Lung (tissue), 11 donors: ENCODE measurements at regions not wholly inside any gene's neighbourhood (a gene's known extent, or its start where the extent isn't known, plus 50 kb on each side); places are given as distances from the start of the nearest gene placed in this dataset.
"Not testable (repeated sequence)": the region's sequence is repeated elsewhere in the genome, so short reads cannot be mapped to it uniquely, and the experiment has no call there.

Experiments
- ATAC-seq: fragments of 200-7000 bp; cut with Tn5 transposase; one replicate; pipeline ENCODE4 v1.9.1; 2020; ENCODE audit warnings: moderate number of reproducible peaks; ENCODE audit not compliant: insufficient read depth, low FRiP score
- DNase-seq, 3 donors: peaks; one replicate each; pipeline ENCODE4 v3.0.0-alpha.2; 2013 to 2017
- H3K27ac ChIP-seq, 2 donors: one replicate each; pipeline ENCODE4 v1.5.1; 2013; ENCODE audit warnings: mild to moderate bottlenecking in 2 of 2, moderate library complexity in 2 of 2, control low read depth in 1 of 2, inconsistent platforms in 1 of 2, low read depth in 1 of 2, low read length in 1 of 2
- H3K27me3 ChIP-seq, 3 donors: one replicate each; pipeline ENCODE4 v1.5.1; 2013; ENCODE audit warnings: low read length in 2 of 3; ENCODE audit not compliant: control insufficient read depth in 3 of 3, insufficient read depth in 3 of 3
- H3K36me3 ChIP-seq, 4 donors: one replicate each; pipeline ENCODE4 v1.5.1; 2013; ENCODE audit warnings: low read length in 4 of 4, mild to moderate bottlenecking in 1 of 4, moderate library complexity in 1 of 4; ENCODE audit not compliant: control insufficient read depth in 4 of 4, insufficient read depth in 4 of 4
- H3K4me1 ChIP-seq, 5 donors: one replicate each; pipeline ENCODE4 v1.5.1; 2013; ENCODE audit warnings: low read length in 5 of 5, mild to moderate bottlenecking in 2 of 5, moderate library complexity in 1 of 5; ENCODE audit not compliant: control insufficient read depth in 5 of 5, insufficient read depth in 5 of 5
- H3K4me3 ChIP-seq: one replicate; pipeline ENCODE4 v1.5.1; 2013; ENCODE audit warnings: mild to moderate bottlenecking, control low read depth, moderate library complexity
- H3K9ac ChIP-seq, 2 donors: one replicate each; pipeline ENCODE4 v1.5.1; 2013; ENCODE audit warnings: low read length in 2 of 2, control low read depth in 1 of 2; ENCODE audit not compliant: insufficient read depth in 1 of 2
- H3K9me3 ChIP-seq, 4 donors: one replicate each; pipeline ENCODE4 v1.5.1; 2013; ENCODE audit warnings: low read length in 3 of 4, mild to moderate bottlenecking in 1 of 4, moderate library complexity in 1 of 4; ENCODE audit not compliant: control insufficient read depth in 4 of 4, insufficient read depth in 3 of 4
- CTCF ChIP-seq: IDR thresholded peaks from 2 replicates; pipeline ENCODE4 v1.5.1; 2012; ENCODE audit warnings: mild to moderate bottlenecking; ENCODE audit errors: control extremely low read depth, extremely low read depth
- WGBS, 2 donors: extraction: QIAGEN DNeasy Blood & Tissue Kit; methylation state at CpG; one replicate each; pipeline ENCODE4 v1.1.7; 2013; 5-methylcytosine and 5-hydroxymethylcytosine counted together
- donor health status: control.
- donor health status: control.
- donor health status: Bipolar disorder and iron deficiency.
- donor health status: healthy.
- donor health status: DM: yes; HTN: yes; CAD: no.

- Histone ChIP-seq H3K27ac (no peak overlapping the region), H3K4me1 (peaks cover 0 to 11% (median 2%) of the 10 kb centered on the region in 5 donors), H3K9me3 (no peaks in the 10 kb centered on the region), H3K9ac (no peak overlapping the region), H3K27me3 (no peaks in the 10 kb centered on the region), H3K36me3 (no peaks in the 10 kb centered on the region), H3K4me3 (no peak overlapping the region)
- WGBS, 2 donors = 65 to 84% methylated on average over 2 of the region's 2 CpGs
- no peak for TF ChIP-seq CTCF
- ATAC-seq (peak; percentile 75), DNase-seq (peak in 2 of 3 donors; percentile 21 to 54)
Measured at GRCh38 chr6:147958683-147959082, 384.0 kb upstream of the SASH1 start.

- peaks cover 0 to 11% (median 2%) of the 10 kb centered on the region in 5 donors for H3K4me1 ChIP-seq
- H3K9ac ChIP-seq = no peak overlapping the region
Measured at GRCh38 chr6:147961481-147962141, 381.0 kb upstream of the SASH1 start.

GRCh38 chr6:147965448-147965847 lies 377.2 kb upstream of the SASH1 start:
- not testable (repeated sequence) for H3K27me3 ChIP-seq, ATAC-seq, H3K9me3 ChIP-seq, H3K27ac ChIP-seq, H3K4me1 ChIP-seq, H3K4me3 ChIP-seq, H3K36me3 ChIP-seq, H3K9ac ChIP-seq, DNase-seq
- 93 to 95% methylated on average over 2 to 3 of the region's 3 CpGs for WGBS, 2 donors

More at GRCh38 chr6:147961481-147962141, 381.0 kb upstream of the SASH1 start:
- Histone ChIP-seq H3K27me3 (no peaks in the 10 kb centered on the region), H3K36me3 (no peaks in the 10 kb centered on the region), H3K27ac (no peak overlapping the region), H3K4me3 (no peak overlapping the region), H3K9me3 (no peaks in the 10 kb centered on the region)
- DNase-seq = peak in 2 of 3 donors; percentile 28 to 55
- no peak for ATAC-seq
- no peak for TF ChIP-seq CTCF
- 58 to 73% methylated on average over 2 of the region's 2 CpGs for WGBS, 2 donors

- Histone ChIP-seq H3K36me3 (no peaks in the 10 kb centered on the region), H3K4me1 (peaks cover 0 to 6% (median 0%) of the 10 kb centered on the region in 5 donors), H3K27me3 (no peaks in the 10 kb centered on the region), H3K27ac (no peak overlapping the region), H3K4me3 (no peak overlapping the region), H3K9ac (no peak overlapping the region), H3K9me3 (no peaks in the 10 kb centered on the region)
- ATAC-seq (no peak), DNase-seq (peak in 1 of 3 donors; percentile 31)
- TF ChIP-seq CTCF = no peak
- WGBS, 2 donors = 80 to 81% methylated on average over 1 of the region's 1 CpG
Measured at GRCh38 chr6:147970970-147971369, 371.7 kb upstream of the SASH1 start.
